Right ventricle myocardium inferior (tissue), 1 donor: ENCODE measurements at regions not wholly inside any gene's neighbourhood (a gene's known extent, or its start where the extent isn't known, plus 50 kb on each side); places are given as distances from the start of the nearest gene placed in this dataset.

Experiments
- ATAC-seq: fragments of 200-7000 bp; cut with Tn5 transposase; one replicate; pipeline ENCODE4 v1.9.1; 2020; ENCODE audit warnings: mild to moderate bottlenecking, moderate library complexity
- DNase-seq: peaks from one replicate; pipeline ENCODE4 v3.0.0; 2021; ENCODE audit errors: missing footprints
- intact Hi-C: fragments of 100-400 bp; cut with DNase I; formaldehyde crosslinking; loops from one replicate; pipeline ENCODE4 v1.11.0; 2022
- donor health status: DM: no; HTN: yes; CAD: no; lungs with severe emphysema.

DNA sequence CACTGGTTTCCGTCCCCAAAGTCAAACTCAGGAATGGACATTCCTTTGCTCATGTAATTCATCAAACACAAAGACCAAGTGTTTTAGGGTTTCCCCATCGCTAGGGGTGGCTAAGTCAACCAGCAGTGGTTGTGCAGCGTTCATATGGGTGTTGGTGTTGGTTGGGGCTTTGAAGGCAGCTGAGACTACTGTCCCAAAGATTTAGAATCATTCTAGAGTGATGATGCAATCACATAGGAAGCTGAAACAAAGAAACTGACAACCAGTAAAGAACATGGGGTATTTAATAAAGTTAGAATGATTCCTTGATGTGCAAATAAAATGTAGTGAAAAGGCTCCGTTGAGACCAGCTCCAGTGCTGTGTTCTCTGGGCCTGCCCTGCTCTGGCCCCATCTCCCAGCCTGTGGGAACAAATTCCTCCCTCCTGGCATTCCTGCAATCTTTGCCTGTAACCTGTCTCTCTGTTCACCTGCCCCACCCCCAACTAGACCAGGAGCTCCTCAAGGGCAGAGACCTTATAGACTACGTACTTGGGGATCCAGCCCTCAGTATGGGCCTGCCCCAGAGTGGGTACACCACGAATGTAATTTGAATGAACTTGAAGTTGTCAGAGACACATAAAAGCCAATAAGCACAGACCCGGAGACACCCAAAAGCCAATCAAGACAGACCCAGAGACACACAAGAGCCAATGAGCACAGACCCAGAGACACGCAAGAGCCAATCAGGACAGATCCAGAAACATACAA lies 191.7 kb upstream of the TWIST2 start:
- no peak for DNase-seq
- ATAC-seq: no peak
- intact Hi-C loops: no loop called here

DNA sequence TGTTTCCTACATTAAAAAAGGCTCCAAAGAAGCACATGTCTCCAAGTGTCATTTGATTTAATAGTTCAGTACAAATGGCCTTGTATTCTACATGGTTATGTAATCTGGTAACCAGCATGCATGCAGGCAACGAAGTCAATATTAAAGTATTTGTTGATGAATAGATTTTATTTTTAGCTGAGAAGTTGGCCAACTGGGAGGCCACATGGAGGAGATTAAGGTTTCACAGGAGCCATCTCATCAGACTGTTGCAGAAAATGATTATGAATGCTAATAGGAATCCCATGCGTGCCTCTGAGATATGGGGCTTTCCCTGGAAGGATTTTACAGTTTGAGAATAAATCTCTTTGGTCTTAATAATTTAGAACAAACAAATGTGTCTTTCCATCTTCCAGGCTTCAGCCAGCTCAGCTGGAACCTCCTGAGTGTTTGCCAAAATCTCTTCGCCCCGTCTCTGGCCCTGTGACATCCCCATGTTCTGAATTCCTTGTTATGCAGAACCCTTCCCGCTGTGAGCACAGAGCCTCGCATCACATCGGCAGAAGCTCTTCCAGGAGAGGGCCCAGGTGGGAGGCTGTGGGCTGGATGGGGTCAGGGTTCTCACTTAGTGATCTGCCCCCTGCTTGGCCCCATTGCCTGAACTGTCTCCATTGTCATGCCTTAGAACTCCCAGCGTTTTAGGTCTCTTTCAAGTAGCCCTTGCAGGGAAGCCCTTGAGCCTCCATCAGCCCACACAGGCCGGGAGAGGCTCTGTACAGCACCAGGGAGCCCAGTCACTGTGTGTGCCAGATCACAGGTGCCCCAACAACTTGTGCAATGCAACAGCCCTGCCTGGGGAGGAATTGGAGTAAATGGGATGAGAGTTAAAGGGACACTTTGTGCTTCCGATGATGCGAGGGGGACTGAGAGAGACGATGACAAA lies 190.5 kb upstream of the TWIST2 start:
- intact Hi-C loops: no loop called here
- DNase-seq (no peak), ATAC-seq (no peak)

DNA sequence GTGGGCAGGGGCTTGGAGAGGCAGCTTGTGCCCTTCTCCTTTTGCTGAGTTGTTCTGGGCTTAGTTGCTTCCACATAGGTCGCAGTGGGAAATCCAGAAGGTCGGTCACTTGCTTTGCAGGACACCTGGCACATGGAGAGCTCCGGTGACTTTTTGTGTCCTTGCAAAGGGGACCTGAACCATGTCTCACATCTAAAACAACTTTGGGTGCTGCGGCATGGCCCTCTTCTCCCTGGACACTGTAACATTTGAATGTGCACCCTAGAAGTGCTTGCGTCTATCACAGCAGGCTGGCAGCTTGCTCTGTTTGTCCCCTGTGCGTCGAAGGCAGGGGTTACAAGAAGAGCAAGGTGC lies 189.9 kb upstream of the TWIST2 start:
- ATAC-seq: no peak
- DNase-seq: no peak
- intact Hi-C loops: no loop called here

GRCh38 chr2:238658820-238659219 lies 189.1 kb upstream of the TWIST2 start:
- intact Hi-C loops: no loop called here
- DNase-seq: no peak
- ATAC-seq: no peak

GRCh38 chr2:238659231-238659630 lies 188.7 kb upstream of the TWIST2 start:
- ATAC-seq (no peak), DNase-seq (no peak)
- intact Hi-C loops: no loop called here

DNA sequence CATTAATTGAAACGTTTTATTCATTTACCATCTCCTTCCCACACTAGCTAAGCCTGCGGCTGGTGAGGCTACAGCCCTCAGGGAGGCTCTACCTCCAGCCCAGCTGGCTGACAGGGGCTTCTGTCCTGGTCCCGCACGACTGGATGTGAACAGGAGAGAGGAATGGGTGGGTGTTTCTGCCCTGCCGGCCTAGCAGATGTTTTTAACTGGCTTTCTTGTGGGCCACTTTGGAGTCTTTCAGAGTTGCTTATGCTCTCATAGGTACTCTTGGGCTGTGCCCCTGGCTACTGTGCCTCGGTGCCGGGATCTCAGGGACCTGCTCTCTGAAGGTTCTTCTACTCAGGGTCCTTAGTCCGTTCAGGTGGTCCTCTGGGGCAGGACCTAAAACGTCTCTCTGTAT lies 184.3 kb upstream of the TWIST2 start:
- ATAC-seq (no peak), DNase-seq (no peak)
- intact Hi-C loops: no loop called here

DNA sequence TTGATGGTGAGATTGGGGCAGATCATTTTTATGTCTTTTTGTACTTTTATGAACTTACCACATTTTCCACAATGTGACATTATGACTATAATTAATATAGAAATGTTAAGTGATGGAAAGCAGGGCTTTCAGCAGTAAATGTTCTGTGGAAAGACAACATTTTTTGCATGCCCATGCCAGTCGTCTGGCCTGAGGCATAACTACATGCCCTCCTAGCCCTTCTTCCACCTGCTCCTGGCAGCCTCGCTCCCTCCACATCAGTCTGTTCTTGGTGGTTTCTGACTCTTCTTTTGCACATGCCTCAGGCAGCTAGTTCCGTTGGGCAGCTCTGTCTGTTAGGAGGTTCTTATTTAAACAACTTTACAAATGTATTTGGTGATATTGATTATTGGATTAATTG lies 182.0 kb upstream of the TWIST2 start:
- intact Hi-C loops: no loop called here
- no peak for ATAC-seq

GRCh38 chr2:238666543-238666942 lies 181.3 kb upstream of the TWIST2 start:
- ATAC-seq (no peak), DNase-seq (no peak)
- intact Hi-C loops: no loop called here

More for the DNA sequence above, 182.0 kb upstream of the TWIST2 start:
- no peak for DNase-seq

DNA sequence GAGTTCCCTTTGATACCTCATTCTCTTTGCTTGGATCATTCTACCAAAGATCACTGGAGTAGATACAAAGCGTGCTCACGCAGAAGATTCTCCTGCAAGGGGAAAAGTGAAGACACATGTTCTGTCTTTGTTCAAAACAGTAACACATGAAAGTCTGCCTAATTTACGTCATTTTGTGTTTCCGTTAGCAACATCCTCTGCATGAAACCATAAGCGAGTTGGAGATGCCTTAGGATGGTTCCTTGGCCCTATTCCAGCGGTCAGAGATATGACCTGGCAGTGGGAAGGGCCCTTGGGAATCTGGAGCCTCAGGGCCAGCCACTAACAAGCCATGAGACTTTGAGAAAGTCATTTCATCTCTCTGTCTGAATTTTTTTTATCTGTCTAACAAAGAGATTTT lies 180.9 kb upstream of the TWIST2 start:
- ATAC-seq (no peak), DNase-seq (no peak)
- intact Hi-C loops: no loop called here

- intact Hi-C loops: no loop called here
- no peak for DNase-seq
Measured at GRCh38 chr2:238667639-238668038, 180.2 kb upstream of the TWIST2 start.

DNA sequence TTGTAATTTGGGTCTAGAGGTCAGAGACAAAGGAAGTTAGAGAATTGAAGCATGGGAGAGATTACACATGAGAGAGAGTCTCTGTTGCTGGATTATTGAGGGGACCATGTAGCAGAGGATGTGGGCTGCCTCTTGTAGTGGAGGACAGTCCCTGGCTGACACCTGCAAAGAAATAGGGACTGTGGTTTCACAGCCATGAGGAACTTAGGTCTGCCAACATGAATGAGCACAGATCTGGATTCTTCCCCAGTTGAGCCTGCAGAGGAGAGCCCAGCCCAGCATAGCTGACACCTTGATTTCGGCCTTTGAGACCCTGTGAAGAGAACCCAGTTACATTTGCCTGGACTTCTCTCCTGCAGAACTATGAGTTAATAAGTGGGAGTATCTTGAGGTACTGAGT lies 179.5 kb upstream of the TWIST2 start:
- DNase-seq (no peak), ATAC-seq (no peak)
- intact Hi-C loops: no loop called here

More at GRCh38 chr2:238667639-238668038, 180.2 kb upstream of the TWIST2 start:
- no peak for ATAC-seq

DNA sequence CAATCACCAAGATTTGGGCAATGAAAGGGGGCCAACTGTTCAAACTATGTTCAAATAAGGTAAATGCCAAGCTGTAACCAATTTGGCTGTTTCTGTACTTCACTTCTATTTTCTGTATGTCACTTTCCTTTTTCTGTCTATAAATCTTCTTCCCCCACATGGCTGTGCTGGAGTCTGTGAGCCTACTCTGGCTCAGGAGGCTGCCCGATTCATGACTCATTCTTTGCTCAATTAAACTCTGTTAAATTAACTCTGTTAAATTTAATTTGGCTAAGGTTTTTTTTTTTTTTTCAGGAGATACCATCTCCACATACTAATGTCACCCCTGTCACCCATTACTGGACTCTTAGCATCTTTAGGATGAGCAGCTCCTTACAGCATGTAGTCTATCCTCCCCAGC lies 178.8 kb upstream of the TWIST2 start:
- intact Hi-C loops: no loop called here
- no peak for DNase-seq
- no peak for ATAC-seq

DNA sequence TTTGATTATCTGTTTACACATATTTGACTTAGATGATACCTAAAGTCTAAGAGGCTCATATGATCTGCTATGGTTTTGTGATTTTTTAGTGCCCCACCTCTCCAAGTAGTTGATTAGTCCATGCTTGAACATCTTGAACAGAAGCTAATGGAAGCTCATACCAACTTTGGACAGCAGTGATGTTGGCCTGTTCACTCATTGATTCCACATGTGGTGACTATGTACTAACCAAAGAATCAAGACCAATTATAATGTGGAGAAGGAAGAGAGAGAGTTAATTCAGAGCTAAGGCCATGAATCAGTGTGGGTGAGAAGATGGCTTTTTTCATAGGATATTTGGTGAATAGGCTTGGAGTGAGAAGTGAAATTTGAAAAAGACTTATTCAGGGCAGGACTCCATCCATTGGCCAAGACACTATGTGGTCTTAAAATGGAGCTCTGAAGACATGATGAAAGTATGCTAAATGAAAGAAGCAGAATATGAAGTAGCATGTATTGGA lies 178.3 kb upstream of the TWIST2 start:
- no peak for ATAC-seq
- intact Hi-C loops: no loop called here
- DNase-seq: no peak

DNA sequence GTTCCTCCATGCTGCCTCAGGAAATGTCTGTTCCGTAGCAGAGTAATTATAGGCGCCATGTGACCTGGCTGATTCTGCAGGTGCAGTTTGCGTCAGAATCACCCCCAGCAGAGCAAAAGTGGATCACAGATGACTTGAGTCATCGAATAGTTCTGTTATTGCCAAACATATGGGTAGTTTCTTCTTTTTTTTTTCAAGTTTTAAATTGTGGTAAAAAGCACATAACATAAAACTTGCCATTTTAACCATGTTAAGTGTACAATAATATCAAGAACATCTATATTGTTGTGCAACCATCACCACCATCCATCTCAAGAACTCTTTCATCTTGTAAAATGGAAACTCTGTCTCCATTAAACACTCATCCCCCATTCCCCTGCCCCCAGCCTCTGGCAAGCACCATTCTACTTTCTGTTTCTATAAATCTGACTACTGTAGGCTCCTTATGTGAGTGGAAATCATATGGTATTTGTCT lies 177.7 kb upstream of the TWIST2 start:
- no peak for DNase-seq
- intact Hi-C loops: no loop called here
- no peak for ATAC-seq

- DNase-seq (no peak), ATAC-seq (no peak)
- intact Hi-C loops: no loop called here
Measured at GRCh38 chr2:238682536-238682935, 165.3 kb upstream of the TWIST2 start.

- intact Hi-C loops: no loop called here
- DNase-seq (no peak), ATAC-seq (peak; percentile 80)
Measured at GRCh38 chr2:238684362-238685326, 163.2 kb upstream of the TWIST2 start.

DNA sequence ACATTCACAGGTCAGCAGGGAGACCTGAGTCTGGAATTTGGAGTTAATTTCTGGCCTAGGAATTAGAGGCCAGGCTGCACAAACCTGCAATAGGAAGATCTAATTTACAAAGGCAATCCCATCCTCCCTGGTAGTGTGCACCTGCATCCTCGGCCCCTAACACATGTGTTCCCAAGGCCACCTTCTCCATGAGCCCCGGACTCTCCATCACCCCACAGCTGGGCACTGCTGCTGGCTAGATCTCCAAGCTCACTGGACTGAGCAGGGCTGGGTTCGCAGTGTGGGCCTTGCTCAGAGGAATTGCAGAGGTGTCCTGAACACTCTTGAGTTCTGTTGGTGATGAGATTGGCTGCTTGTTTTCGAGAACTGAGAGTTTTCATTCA lies 162.6 kb upstream of the TWIST2 start:
- intact Hi-C loops: no loop called here
- ATAC-seq: no peak

GRCh38 chr2:238685713-238686112 lies 162.2 kb upstream of the TWIST2 start:
- intact Hi-C loops: no loop called here
- ATAC-seq (no peak), DNase-seq (no peak)

More for the DNA sequence above, 162.6 kb upstream of the TWIST2 start:
- DNase-seq: no peak

- intact Hi-C loops: no loop called here
- DNase-seq (no peak), ATAC-seq (no peak)
Measured at GRCh38 chr2:238686223-238686622, 161.7 kb upstream of the TWIST2 start.
